NCI-H2196 (cell line): ENCODE measurements at regions not wholly inside any gene's neighbourhood (a gene's known extent, or its start where the extent isn't known, plus 50 kb on each side); places are given as distances from the start of the nearest gene placed in this dataset.
"Not testable (repeated sequence)": the region's sequence is repeated elsewhere in the genome, so short reads cannot be mapped to it uniquely, and the experiment has no call there.

Source experiments
- DNase-seq: peaks from one replicate; lab custom pipeline; 2025; ENCODE audit not compliant: unreplicated experiment; lab: John Stamatoyannopoulos, UW

GRCh38 chr14:37711831-37712475 is 116.5 kb downstream of the TTC6 start:
- DNase-seq: no peak

- not testable (repeated sequence) for DNase-seq
Measured at GRCh38 chr14:37712476-37712860, 117.0 kb downstream of the TTC6 start.

GRCh38 chr14:37712976-37713431 is 117.6 kb downstream of the TTC6 start:
- DNase-seq: no peak

- DNase-seq: no peak
Measured at GRCh38 chr14:37720131-37720530, 124.7 kb downstream of the TTC6 start.

- no peak for DNase-seq
Measured at GRCh38 chr14:37721976-37722659, 126.7 kb downstream of the TTC6 start.

- no peak for DNase-seq
Measured at GRCh38 chr14:37723515-37723914, 128.1 kb downstream of the TTC6 start.

GRCh38 chr14:37726708-37727107 is 131.3 kb downstream of the TTC6 start:
- no peak for DNase-seq

- DNase-seq: no peak
Measured at GRCh38 chr14:37729218-37729617, 133.8 kb downstream of the TTC6 start.

GRCh38 chr14:37731094-37731493 is 135.7 kb downstream of the TTC6 start:
- no peak for DNase-seq

GRCh38 chr14:37745657-37746056 is 150.2 kb downstream of the TTC6 start:
- DNase-seq: no peak

- DNase-seq: no peak
Measured at GRCh38 chr14:37746140-37746832, 150.9 kb downstream of the TTC6 start.

- no peak for DNase-seq
Measured at GRCh38 chr14:37753459-37753858, 158.0 kb downstream of the TTC6 start.

GRCh38 chr14:37760275-37760674 is 164.8 kb downstream of the TTC6 start:
- DNase-seq: not testable (repeated sequence)

GRCh38 chr14:37763266-37763665 is 167.8 kb downstream of the TTC6 start:
- no peak for DNase-seq

GRCh38 chr14:37772283-37772682 is 176.9 kb downstream of the TTC6 start:
- not testable (repeated sequence) for DNase-seq

- DNase-seq: no peak
Measured at GRCh38 chr14:37776791-37777499, 181.5 kb downstream of the TTC6 start.

GRCh38 chr14:37778135-37778943 is 182.9 kb downstream of the TTC6 start:
- DNase-seq: no peak

- no peak for DNase-seq
Measured at GRCh38 chr14:37779480-37779879, 184.1 kb downstream of the TTC6 start.

GRCh38 chr14:37780731-37781130 is 185.3 kb downstream of the TTC6 start:
- DNase-seq: not testable (repeated sequence)

- not testable (repeated sequence) for DNase-seq
Measured at GRCh38 chr14:37784203-37784826, 188.9 kb downstream of the TTC6 start.
